SKM-1 (cell line): ENCODE measurements at regions not wholly inside any gene's neighbourhood (a gene's known extent, or its start where the extent isn't known, plus 50 kb on each side); places are given as distances from the start of the nearest gene placed in this dataset.

Experiments used
- DNase-seq: peaks from one replicate; lab custom pipeline; 2025; ENCODE audit not compliant: unreplicated experiment; lab: John Stamatoyannopoulos, UW

- DNase-seq: no peak
These were observed 356.9 kb upstream of the RGMB start for GRCh38 chr5:98416541-98416940.

- no peak for DNase-seq
These were observed 353.6 kb upstream of the RGMB start for GRCh38 chr5:98419825-98420224.

- no peak for DNase-seq
These were observed 348.6 kb upstream of the RGMB start for GRCh38 chr5:98424681-98425450.

DNA sequence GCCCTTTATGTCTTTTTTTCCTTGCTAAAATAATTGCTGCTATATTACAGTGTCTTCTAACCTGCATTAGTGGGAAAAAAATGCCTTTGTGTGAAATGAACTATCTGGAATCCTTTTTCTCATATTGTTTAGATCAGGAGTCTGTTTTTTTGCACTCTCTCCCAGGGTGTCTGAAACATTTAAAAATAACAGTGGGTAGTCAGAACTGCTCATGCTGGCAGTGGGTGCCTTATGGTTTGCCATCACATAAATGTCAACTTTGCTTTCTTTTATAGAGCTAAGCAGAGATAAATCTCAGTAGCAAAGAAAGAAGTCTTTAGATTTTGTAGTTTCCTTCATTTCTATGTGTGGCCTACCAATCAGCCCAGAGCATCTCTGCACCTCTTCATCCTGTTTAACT lies 347.8 kb upstream of the RGMB start:
- no peak for DNase-seq

DNA sequence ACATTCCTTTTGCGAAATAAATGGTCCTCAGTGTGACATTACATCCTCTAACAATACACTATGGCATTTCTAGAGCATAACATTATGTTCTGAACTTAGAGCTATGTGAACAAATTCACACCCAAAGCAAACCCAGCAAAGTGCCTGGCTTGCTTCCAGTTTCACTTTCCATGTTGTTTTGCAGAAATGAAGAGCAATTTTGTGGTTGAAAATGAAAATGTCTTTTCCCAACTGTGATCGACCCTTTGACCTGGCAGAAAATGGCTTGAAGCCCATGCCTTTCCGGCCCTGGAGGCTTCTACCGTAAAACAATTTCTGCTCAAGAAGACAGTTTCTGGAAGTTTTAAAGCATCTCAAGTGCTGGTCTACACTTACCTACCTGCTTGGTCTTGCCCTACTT lies 344.7 kb upstream of the RGMB start:
- DNase-seq: no peak

DNA sequence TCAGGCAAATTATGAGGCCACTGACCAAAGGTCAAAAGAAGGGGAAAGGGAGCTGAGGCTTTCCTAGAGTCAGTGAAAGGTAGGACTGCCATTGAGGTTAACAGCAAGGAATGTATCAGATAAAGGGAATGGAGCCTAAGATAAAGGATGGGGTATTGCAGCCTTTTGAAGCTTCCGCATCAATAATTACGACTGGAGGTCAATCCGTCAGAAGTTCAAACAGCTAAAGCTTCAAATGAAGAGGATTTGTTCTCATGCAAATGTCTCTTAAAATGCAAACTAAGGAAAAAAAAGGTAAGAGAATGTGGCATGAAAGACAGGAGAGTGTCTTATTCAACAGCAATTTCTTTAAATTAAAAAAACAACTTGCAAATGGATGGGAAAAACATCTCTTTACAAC lies 341.1 kb upstream of the RGMB start:
- no peak for DNase-seq

GRCh38 chr5:98433022-98433421 lies 340.4 kb upstream of the RGMB start:
- no peak for DNase-seq

- DNase-seq: no peak
These were observed 339.8 kb upstream of the RGMB start for GRCh38 chr5:98433673-98434072.

DNA sequence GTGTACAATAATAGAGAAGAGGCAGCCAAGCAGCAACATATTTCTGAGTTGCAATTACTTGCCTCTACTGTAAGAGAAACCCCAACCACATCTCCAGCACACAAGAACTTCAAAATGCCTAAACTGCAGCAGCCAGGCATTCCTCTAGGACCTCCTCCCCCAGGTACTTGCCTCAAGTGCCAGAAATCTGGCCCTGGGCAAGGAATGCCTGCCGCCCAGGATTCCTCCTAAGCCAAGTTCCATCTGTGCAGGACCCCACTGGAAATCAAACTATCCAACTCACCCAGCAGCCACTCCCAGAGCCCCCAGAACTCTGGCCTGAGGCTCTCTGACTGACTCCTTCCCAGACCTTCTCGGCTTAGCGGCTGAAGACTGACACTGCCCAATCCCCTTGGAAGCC lies 336.8 kb upstream of the RGMB start:
- no peak for DNase-seq

- DNase-seq: no peak
These were observed 331.0 kb upstream of the RGMB start for GRCh38 chr5:98442448-98442847.

- no peak for DNase-seq
These were observed 329.6 kb upstream of the RGMB start for GRCh38 chr5:98443881-98444280.

DNA sequence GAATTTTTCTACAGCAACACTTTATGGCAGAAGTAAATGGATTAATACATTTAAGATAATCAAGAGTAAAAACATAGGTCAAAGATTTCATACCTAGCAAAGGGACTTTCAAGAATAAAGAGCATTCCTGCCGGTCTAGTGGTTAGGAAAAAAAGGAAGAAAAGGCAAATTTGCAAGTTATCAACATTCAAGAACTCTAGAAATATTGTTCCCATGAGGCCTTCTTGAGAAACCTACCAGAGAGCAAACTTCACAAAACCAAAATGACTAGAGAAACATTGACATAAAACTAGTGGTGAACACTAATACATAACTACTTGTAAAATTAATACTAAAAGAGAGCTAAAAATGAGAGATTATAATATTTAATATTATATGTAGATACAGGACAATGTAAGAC lies 320.2 kb upstream of the RGMB start:
- DNase-seq: no peak

DNA sequence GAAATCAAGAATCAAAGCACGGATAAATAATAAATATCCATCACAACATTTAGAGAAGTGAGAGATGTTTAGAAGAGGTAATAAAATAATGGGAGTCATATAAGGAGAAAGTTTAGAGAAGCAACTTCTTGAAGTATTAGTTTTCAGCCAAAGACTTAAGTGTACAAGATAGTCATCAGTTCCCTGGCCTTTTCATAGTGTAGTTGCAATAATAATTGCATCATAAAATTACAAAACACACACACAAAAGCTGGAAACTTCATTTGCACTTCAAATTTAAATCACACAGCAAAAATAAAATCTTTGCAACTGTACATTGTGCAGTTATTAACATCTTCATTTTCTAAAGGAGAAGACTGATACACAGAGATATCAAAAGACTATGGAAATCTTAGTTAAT lies 319.1 kb upstream of the RGMB start:
- DNase-seq: no peak

DNA sequence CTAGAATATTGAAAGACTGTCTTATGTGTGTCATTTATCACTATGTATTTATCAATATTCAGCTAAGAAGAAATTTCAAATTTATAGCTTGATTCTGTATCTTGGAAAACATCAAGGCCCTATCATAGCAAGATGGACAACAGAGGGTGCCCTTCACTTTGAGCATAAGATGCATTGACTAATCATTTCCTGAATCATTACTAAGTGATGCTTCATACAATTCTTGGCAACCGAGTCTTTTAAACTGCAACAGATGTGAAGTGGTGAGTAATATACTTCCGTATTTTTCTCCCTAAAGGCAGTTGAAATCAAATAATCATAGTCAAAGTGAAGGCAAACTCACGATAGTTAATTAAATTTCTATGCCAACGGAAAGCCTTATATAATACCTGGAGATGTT lies 318.6 kb upstream of the RGMB start:
- DNase-seq: no peak

DNA sequence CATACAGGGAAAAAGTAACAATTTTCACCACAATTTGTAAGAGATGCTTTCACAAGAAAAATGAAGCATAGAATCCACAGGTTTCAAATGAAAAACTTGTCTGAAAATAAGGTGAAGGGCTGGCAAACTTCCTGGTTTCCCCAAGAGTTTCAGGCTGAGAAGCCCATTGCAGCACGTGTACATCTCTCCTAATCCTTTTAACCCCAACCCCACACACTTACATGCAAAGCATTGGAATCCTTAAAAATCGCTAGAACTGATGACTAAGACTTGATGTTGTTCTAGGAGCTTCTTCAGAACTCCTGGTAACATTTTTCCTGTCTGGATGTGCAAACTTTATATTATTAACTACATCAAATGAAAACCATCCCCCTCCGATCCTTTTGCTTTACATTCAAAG lies 317.8 kb upstream of the RGMB start:
- DNase-seq: no peak

- DNase-seq: no peak
These were observed 315.5 kb upstream of the RGMB start for GRCh38 chr5:98458004-98458403.

DNA sequence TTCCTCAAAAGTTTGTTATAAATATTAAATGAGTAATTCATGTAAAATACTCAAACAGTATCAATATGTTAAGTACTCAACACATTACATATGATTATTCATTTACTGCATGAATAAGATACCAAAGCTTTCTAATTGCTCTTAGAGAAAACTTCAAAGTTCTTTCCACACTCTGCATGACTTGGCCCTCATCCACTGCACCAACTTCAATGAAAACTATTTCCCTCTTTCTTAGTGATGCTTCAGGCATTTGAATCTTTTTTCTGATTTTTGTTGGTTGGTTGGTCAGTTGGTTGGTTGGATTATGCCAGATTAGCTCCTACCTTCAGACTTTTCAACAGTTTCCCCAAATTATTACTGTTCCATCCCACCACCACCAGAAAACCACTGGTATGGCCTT lies 314.7 kb upstream of the RGMB start:
- DNase-seq: no peak

- DNase-seq: no peak
These were observed 312.9 kb upstream of the RGMB start for GRCh38 chr5:98460536-98460935.

GRCh38 chr5:98461485-98461884 lies 312.0 kb upstream of the RGMB start:
- no peak for DNase-seq

GRCh38 chr5:98463222-98463621 lies 310.2 kb upstream of the RGMB start:
- no peak for DNase-seq

- no peak for DNase-seq
These were observed 309.8 kb upstream of the RGMB start for GRCh38 chr5:98463676-98464075.

DNA sequence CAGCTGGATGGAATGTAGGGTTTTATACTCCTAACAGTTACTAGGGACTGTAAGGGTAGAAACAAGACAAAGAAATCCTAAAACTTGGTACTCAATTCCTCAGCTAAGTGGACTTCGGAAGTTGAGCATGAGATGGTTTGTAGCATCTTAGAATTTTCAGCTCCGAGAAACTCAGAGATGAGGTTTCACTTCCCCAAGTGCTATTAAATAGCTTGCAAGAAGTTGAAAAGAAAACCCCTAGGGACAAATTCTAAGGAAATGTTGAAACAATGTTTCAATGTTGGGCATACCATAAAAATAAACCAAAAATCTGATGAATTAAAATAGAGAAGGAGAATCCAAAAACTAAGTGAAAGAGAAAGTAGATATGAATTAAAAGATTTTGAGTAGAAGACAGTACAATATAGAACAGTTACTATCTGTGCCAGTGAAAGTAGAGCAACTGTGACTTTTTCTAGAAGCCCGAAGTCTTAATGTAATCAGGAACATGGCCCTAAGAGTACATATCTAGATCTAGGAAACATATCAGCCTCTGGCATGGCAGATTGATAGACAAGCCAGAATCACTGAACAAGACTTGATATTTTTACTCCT lies 308.6 kb upstream of the RGMB start:
- no peak for DNase-seq
